Activated B cell treated with CpG ODN at 0.5 μM for 24 hours (primary cell): ENCODE measurements at regions not wholly inside any gene's neighbourhood (a gene's known extent, or its start where the extent isn't known, plus 50 kb on each side); places are given as distances from the start of the nearest gene placed in this dataset.
"Not testable (repeated sequence)": the region's sequence is repeated elsewhere in the genome, so short reads cannot be mapped to it uniquely, and the experiment has no call there.

ENCODE experiments used
- ATAC-seq: fragments of 200-7000 bp; cut with Tn5 transposase; one replicate; pipeline ENCODE4 v1.10.0; 2021; ENCODE audit warnings: low read depth, mild to moderate bottlenecking, moderate library complexity
- CTCF ChIA-PET: fragments of 350-600 bp; sonication (Branson Sonifier 250); formaldehyde crosslinking; loops from one replicate; lab custom pipeline; 2021; ENCODE audit warnings: antibody characterized with exemption; lab: Charles Lee
- POLR2A ChIA-PET: fragments of 350-600 bp; sonication (Branson Sonifier 250); formaldehyde crosslinking; loops from one replicate; lab custom pipeline; 2021; ENCODE audit warnings: antibody characterized with exemption; lab: Charles Lee
- DNase-seq: peaks from one replicate; pipeline ENCODE4 v3.0.0; 2022
- H3K27ac Mint-ChIP-seq: one replicate; pipeline ENCODE4 v1.8.0; 2020; ENCODE audit warnings: mixed read lengths
- H3K27me3 Mint-ChIP-seq: one replicate; pipeline ENCODE4 v1.8.0; 2021; ENCODE audit warnings: mixed read lengths
- H3K36me3 Mint-ChIP-seq: one replicate; pipeline ENCODE4 v1.8.0; 2021; ENCODE audit warnings: low read depth, mixed read lengths
- H3K4me1 Mint-ChIP-seq: one replicate; pipeline ENCODE4 v1.8.0; 2021; ENCODE audit warnings: mixed read lengths
- H3K4me3 Mint-ChIP-seq: one replicate; pipeline ENCODE4 v1.8.0; 2020; ENCODE audit warnings: mild to moderate bottlenecking, mixed read lengths
- H3K9me3 Mint-ChIP-seq: one replicate; pipeline ENCODE4 v1.8.0; 2020; ENCODE audit warnings: mixed read lengths
- CTCF ChIP-seq: fragments of 200-600 bp; IDR thresholded peaks from one replicate; pipeline ENCODE4 v1.8.0; 2022; ENCODE audit warnings: antibody characterized with exemption, mild to moderate bottlenecking
- intact Hi-C: fragments of 100-400 bp; cut with micrococcal nuclease; formaldehyde crosslinking; loops from one replicate; pipeline ENCODE4 v1.15.1; 2024

- Mint-ChIP-seq H3K27me3 (no peaks in the 10 kb centered on the region), H3K36me3 (no peaks in the 10 kb centered on the region), H3K9me3 (peaks cover 4% of the 10 kb centered on the region), H3K4me3 (no peak overlapping the region), H3K4me1 (peaks cover 83% of the 10 kb centered on the region), H3K27ac (peak overlapping the region; percentile 95)
- ChIA-PET POLR2A (interaction anchor here (0.7 to 6.4 kb wide), 8 partner anchors 7 to 193 kb away, joined by 3 to 58 read pairs (median 4); partner anchors contain the start of gene TBL1XR1), CTCF (interaction anchor here (0.6 kb wide), 1 partner anchor 105 kb away, joined by 4 read pairs; no protein-coding TSS in a partner anchor)
- ATAC-seq = no peak
- no peak for DNase-seq
- TF ChIP-seq CTCF = no peak
- intact Hi-C loops = loop anchor here (5.0 to 10.0 kb wide), 2 partner anchors 1032 to 1794 kb away; partner anchors contain the start of gene PIK3CA
These were observed 155.9 kb upstream of the TBL1XR1 start for GRCh38 chr3:177353140-177353539.

GRCh38 chr3:177353879-177354278, 156.6 kb upstream of the TBL1XR1 start:
- H3K4me3 Mint-ChIP-seq, H3K36me3 Mint-ChIP-seq, H3K9me3 Mint-ChIP-seq, DNase-seq, CTCF ChIA-PET, ATAC-seq, H3K27me3 Mint-ChIP-seq: not testable (repeated sequence)
- Mint-ChIP-seq H3K27ac (peak overlapping the region; percentile 71), H3K4me1 (peaks cover 83% of the 10 kb centered on the region)
- POLR2A ChIA-PET = interaction anchor here (0.8 to 6.4 kb wide), 4 partner anchors 16 to 157 kb away, joined by 3 to 58 read pairs (median 28); partner anchors contain the start of gene TBL1XR1
- intact Hi-C loops = loop anchor here (5.0 to 10.0 kb wide), 2 partner anchors 1031 to 1793 kb away; partner anchors contain the start of gene PIK3CA

GRCh38 chr3:177354466-177354865, 157.2 kb upstream of the TBL1XR1 start:
- ATAC-seq = no peak
- Mint-ChIP-seq H3K4me3 (no peak overlapping the region), H3K27ac (peak overlapping the region; percentile 71), H3K9me3 (peaks cover 4% of the 10 kb centered on the region), H3K27me3 (no peaks in the 10 kb centered on the region), H3K4me1 (peaks cover 83% of the 10 kb centered on the region), H3K36me3 (no peaks in the 10 kb centered on the region)
- POLR2A ChIA-PET = interaction anchor here (0.5 to 6.4 kb wide), 3 partner anchors 17 to 194 kb away, joined by 8 to 58 read pairs (median 53); partner anchors contain the start of gene TBL1XR1
- CTCF ChIA-PET = no interaction called here
- TF ChIP-seq CTCF = no peak
- no peak for DNase-seq
- intact Hi-C loops = loop anchor here (5.0 to 10.0 kb wide), 2 partner anchors 1030 to 1793 kb away; partner anchors contain the start of gene PIK3CA

- ChIA-PET CTCF (interaction anchor here (1.1 kb wide), 1 partner anchor 109 kb away, joined by 3 read pairs; no protein-coding TSS in a partner anchor), POLR2A (interaction anchor here (1.0 to 8.0 kb wide), 4 partner anchors 12 to 160 kb away, joined by 3 to 247 read pairs (median 44); partner anchors contain the start of gene TBL1XR1)
These were observed 158.8 kb upstream of the TBL1XR1 start for GRCh38 chr3:177356113-177356512.

GRCh38 chr3:177356952-177357351, 159.7 kb upstream of the TBL1XR1 start:
- H3K9me3 Mint-ChIP-seq = no peaks in the 10 kb centered on the region
- H3K27ac Mint-ChIP-seq = peak overlapping the region; percentile 98
- intact Hi-C loops = loop anchor here (1.0 to 10.0 kb wide), 2 partner anchors 106 to 1028 kb away; no protein-coding TSS in a partner anchor
- H3K27me3 Mint-ChIP-seq = no peaks in the 10 kb centered on the region
- no peak overlapping the region for H3K4me3 Mint-ChIP-seq
- POLR2A ChIA-PET = interaction anchor here (0.8 to 8.0 kb wide), 7 partner anchors 8 to 160 kb away, joined by 3 to 247 read pairs (median 5); partner anchors contain the start of gene TBL1XR1
- ATAC-seq (no peak), DNase-seq (no peak)
- H3K36me3 Mint-ChIP-seq = peaks cover 4% of the 10 kb centered on the region
- CTCF ChIA-PET = interaction anchor here (0.7 to 1.1 kb wide), 2 partner anchors 110 to 306 kb away, joined by 3 read pairs; no protein-coding TSS in a partner anchor
- peaks cover 85% of the 10 kb centered on the region for H3K4me1 Mint-ChIP-seq
- no peak for TF ChIP-seq CTCF

More at GRCh38 chr3:177356113-177356512, 158.8 kb upstream of the TBL1XR1 start:
- TF ChIP-seq CTCF = no peak
- Mint-ChIP-seq H3K9me3 (no peaks in the 10 kb centered on the region), H3K4me1 (peaks cover 85% of the 10 kb centered on the region), H3K27me3 (no peaks in the 10 kb centered on the region), H3K36me3 (peaks cover 4% of the 10 kb centered on the region), H3K27ac (peak overlapping the region; percentile 68), H3K4me3 (no peak overlapping the region)
- intact Hi-C loops = loop anchor here (10.0 kb wide), 1 partner anchor 1029 kb away; no protein-coding TSS in a partner anchor
- DNase-seq (no peak), ATAC-seq (no peak)
